ENCODE measurements at regions not wholly inside any gene's neighbourhood (a gene's known extent, or its start where the extent isn't known, plus 50 kb on each side); places are given as distances from the start of the nearest gene placed in this dataset.

DNA sequence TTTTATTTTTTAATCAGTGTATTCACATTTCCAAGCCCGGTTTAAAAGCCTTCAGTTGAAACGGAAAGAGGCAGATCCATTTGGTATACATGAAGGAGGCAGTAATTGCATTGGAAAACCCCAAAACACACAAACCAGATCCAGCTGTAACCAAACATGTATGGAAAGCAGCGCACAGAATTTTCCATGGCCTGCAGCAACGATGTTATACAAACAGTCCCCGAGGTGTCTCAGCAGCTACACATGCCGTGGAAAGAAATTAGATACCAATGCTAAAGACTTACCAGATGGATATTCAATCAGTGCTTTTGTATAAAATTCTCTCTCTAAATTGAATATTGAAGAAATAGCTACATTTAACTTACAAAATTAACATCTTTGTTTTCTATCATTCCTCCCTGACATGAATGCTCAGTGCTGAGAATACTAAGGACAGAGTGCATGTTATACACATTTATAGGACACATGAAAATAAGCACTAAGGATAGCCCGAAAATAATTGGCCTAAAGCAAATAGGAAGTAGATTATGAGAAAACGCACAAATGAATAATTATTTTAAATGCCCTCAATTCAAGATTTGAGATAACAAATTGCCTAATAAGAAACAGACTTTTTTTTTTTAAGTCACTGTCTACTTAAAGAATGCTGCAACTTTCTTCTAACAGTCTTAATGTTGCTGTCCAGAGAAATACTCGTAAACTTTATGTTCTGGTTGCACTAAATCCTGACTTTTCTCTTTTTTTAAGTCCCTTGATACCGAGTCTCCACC is 713.1 kb downstream of the HDGFL1 start:
- no peaks in the 10 kb centered on the region for H3K9me3 ChIP-seq (ENCODE audit: control insufficient read depth, insufficient read depth, low read depth, low read length)
- no peaks in the 10 kb centered on the region for H3K36me3 ChIP-seq (ENCODE audit: control insufficient read depth in 2 of 2, insufficient read depth in 1 of 2, low read length in 2 of 2)
- TF ChIP-seq OVOL3 (tag by site-specific recombination; IDR thresholded peaks at IDR 0.05) (no peak), BCL11B (tag by site-specific recombination; IDR thresholded peaks at IDR 0.05; ENCODE audit: low read depth) (no peak), ZXDB (tag by site-specific recombination; IDR thresholded peaks at IDR 0.05) (no peak), ZNF843 (tag by site-specific recombination; IDR thresholded peaks at IDR 0.05) (no peak), ZNF302 (tag by site-specific recombination; IDR thresholded peaks at IDR 0.05; ENCODE audit: low read depth) (no peak), ZNF529 (tag by site-specific recombination; IDR thresholded peaks at IDR 0.05; ENCODE audit: insufficient replicate concordance) (no peak), ZNF211 (tag by site-specific recombination; IDR thresholded peaks at IDR 0.05; ENCODE audit: low read depth) (no peak), ZNF561 (tag by site-specific recombination; IDR thresholded peaks at IDR 0.05; ENCODE audit: borderline replicate concordance) (no peak), HOXC10 (CRISPR knock-in tag; IDR thresholded peaks at IDR 0.05) (no peak), KLF8 (tag by site-specific recombination; IDR thresholded peaks at IDR 0.05) (no peak)
- TF ChIP-seq, protein P1, sequence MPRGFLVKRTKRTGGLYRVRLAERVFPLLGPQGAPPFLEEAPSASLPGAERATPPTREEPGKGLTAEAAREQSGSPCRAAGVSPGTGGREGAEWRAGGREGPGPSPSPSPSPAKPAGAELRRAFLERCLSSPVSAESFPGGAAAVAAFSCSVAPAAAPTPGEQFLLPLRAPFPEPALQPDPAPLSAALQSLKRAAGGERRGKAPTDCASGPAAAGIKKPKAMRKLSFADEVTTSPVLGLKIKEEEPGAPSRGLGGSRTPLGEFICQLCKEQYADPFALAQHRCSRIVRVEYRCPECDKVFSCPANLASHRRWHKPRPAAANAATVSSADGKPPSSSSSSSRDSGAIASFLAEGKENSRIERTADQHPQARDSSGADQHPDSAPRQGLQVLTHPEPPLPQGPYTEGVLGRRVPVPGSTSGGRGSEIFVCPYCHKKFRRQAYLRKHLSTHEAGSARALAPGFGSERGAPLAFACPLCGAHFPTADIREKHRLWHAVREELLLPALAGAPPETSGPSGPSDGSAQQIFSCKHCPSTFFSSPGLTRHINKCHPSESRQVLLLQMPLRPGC (tag by site-specific recombination; IDR thresholded peaks at IDR 0.05) = no peak
- ChIA-PET POLR2A (no interaction called here), CTCF (no interaction called here)
- H3K4me3 ChIP-seq (ENCODE audit: low read depth, low read length) = no peak overlapping the region
- H3K4me1 ChIP-seq (ENCODE audit: control insufficient read depth, insufficient read depth, low read length) = no peaks in the 10 kb centered on the region
- H3K27ac ChIP-seq (ENCODE audit: extremely low read depth, low read depth, low read length) = no peak overlapping the region

DNA sequence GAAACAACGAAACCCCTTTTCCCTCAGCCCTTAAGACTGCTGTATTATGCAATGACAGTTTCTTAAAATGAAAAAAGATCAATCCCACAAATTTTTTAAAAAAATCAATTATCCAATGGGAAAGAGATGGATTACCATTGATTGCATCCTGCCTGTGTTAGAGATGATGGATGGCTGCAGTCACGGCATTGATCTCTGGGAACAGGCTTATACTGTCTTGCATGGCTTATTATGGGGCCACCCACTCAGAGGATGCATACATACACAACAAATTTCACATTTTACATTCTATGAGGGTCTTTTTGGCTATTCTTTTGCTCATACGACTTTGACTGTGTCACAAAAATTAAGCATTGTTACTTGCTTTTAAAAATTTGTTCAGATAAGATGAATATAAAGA is 724.3 kb downstream of the HDGFL1 start:
- no peaks in the 10 kb centered on the region for H3K9me3 ChIP-seq (ENCODE audit: control insufficient read depth, insufficient read depth, low read depth, low read length)
- no peak for TF ChIP-seq MEIS1 (CRISPR knock-in tag; IDR thresholded peaks at IDR 0.05; ENCODE audit: borderline replicate concordance)
- TF ChIP-seq, protein P2, sequence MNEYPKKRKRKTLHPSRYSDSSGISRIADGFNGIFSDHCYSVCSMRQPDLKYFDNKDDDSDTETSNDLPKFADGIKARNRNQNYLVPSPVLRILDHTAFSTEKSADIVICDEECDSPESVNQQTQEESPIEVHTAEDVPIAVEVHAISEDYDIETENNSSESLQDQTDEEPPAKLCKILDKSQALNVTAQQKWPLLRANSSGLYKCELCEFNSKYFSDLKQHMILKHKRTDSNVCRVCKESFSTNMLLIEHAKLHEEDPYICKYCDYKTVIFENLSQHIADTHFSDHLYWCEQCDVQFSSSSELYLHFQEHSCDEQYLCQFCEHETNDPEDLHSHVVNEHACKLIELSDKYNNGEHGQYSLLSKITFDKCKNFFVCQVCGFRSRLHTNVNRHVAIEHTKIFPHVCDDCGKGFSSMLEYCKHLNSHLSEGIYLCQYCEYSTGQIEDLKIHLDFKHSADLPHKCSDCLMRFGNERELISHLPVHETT (tag by site-specific recombination; IDR thresholded peaks at IDR 0.05) = no peak
- no peak for TF ChIP-seq OSR2 (tag by site-specific recombination; IDR thresholded peaks at IDR 0.05)
- no peak for TF ChIP-seq ZNF324 (tag by site-specific recombination; IDR thresholded peaks at IDR 0.05)
- TF ChIP-seq, protein P3, sequence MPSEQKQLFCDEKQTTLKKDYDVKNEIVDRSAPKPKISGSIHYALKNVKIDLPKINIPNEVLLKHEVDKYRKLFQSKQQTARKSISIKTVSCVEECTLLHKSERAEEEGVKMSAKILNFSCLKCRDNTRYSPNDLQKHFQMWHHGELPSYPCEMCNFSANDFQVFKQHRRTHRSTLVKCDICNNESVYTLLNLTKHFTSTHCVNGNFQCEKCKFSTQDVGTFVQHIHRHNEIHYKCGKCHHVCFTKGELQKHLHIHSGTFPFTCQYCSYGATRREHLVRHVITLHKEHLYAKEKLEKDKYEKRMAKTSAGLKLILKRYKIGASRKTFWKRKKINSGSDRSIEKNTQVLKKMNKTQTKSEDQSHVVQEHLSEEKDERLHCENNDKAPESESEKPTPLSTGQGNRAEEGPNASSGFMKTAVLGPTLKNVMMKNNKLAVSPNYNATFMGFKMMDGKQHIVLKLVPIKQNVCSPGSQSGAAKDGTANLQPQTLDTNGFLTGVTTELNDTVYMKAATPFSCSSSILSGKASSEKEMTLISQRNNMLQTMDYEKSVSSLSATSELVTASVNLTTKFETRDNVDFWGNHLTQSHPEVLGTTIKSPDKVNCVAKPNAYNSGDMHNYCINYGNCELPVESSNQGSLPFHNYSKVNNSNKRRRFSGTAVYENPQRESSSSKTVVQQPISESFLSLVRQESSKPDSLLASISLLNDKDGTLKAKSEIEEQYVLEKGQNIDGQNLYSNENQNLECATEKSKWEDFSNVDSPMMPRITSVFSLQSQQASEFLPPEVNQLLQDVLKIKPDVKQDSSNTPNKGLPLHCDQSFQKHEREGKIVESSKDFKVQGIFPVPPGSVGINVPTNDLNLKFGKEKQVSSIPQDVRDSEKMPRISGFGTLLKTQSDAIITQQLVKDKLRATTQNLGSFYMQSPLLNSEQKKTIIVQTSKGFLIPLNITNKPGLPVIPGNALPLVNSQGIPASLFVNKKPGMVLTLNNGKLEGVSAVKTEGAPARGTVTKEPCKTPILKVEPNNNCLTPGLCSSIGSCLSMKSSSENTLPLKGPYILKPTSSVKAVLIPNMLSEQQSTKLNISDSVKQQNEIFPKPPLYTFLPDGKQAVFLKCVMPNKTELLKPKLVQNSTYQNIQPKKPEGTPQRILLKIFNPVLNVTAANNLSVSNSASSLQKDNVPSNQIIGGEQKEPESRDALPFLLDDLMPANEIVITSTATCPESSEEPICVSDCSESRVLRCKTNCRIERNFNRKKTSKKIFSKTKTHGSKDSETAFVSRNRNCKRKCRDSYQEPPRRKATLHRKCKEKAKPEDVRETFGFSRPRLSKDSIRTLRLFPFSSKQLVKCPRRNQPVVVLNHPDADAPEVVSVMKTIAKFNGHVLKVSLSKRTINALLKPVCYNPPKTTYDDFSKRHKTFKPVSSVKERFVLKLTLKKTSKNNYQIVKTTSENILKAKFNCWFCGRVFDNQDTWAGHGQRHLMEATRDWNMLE (tag by site-specific recombination; conservative IDR thresholded peaks at IDR 0.05; ENCODE audit: low read depth) = no peak
- TF ChIP-seq ZIC2 (tag by site-specific recombination; IDR thresholded peaks at IDR 0.05) = no peak
- TF ChIP-seq GLI2 (tag by site-specific recombination; IDR thresholded peaks at IDR 0.05; ENCODE audit: borderline replicate concordance, low read depth) = no peak
- TF ChIP-seq, protein P4, sequence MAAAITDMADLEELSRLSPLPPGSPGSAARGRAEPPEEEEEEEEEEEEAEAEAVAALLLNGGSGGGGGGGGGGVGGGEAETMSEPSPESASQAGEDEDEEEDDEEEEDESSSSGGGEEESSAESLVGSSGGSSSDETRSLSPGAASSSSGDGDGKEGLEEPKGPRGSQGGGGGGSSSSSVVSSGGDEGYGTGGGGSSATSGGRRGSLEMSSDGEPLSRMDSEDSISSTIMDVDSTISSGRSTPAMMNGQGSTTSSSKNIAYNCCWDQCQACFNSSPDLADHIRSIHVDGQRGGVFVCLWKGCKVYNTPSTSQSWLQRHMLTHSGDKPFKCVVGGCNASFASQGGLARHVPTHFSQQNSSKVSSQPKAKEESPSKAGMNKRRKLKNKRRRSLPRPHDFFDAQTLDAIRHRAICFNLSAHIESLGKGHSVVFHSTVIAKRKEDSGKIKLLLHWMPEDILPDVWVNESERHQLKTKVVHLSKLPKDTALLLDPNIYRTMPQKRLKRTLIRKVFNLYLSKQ (tag by site-specific recombination; IDR thresholded peaks at IDR 0.05; ENCODE audit: borderline replicate concordance) = no peak
- TF ChIP-seq ZNF529 (tag by site-specific recombination; IDR thresholded peaks at IDR 0.05; ENCODE audit: insufficient replicate concordance) = no peak
- TF ChIP-seq ZBTB8A (tag by site-specific recombination; IDR thresholded peaks at IDR 0.05) = no peak
- no peak for TF ChIP-seq GLIS2 (tag by site-specific recombination; IDR thresholded peaks at IDR 0.05)
- TF ChIP-seq, protein P5, sequence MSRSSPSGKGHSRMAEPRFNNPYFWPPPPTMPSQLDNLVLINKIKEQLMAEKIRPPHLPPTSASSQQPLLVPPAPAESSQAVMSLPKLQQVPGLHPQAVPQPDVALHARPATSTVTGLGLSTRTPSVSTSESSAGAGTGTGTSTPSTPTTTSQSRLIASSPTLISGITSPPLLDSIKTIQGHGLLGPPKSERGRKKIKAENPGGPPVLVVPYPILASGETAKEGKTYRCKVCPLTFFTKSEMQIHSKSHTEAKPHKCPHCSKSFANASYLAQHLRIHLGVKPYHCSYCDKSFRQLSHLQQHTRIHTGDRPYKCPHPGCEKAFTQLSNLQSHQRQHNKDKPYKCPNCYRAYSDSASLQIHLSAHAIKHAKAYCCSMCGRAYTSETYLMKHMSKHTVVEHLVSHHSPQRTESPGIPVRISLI (tag by site-specific recombination; IDR thresholded peaks at IDR 0.05) = no peak
- no peaks in the 10 kb centered on the region for H3K4me1 ChIP-seq (ENCODE audit: control insufficient read depth, insufficient read depth, low read length)
- no peak overlapping the region for H3K4me3 ChIP-seq (ENCODE audit: low read depth, low read length)
- POLR2A ChIA-PET = no interaction called here
- H3K27ac ChIP-seq (ENCODE audit: extremely low read depth, low read depth, low read length) = no peak overlapping the region
- no peaks in the 10 kb centered on the region for H3K36me3 ChIP-seq (ENCODE audit: control insufficient read depth in 2 of 2, insufficient read depth in 1 of 2, low read length in 2 of 2)
- CTCF ChIA-PET = no interaction called here
